Body of pancreas (tissue), 4 donors: ENCODE measurements at regions not wholly inside any gene's neighbourhood (a gene's known extent, or its start where the extent isn't known, plus 50 kb on each side); places are given as distances from the start of the nearest gene placed in this dataset.

Experiments used
- ATAC-seq: fragments of 150-250 bp; one replicate; pipeline ENCODE4 v1.9.1; 2016
- DNase-seq, 4 donors: peaks; one replicate each; pipeline ENCODE4 v3.0.0-alpha.2; 2019
- H3K27ac ChIP-seq, 4 donors: fragments of 200-600 bp; sonication (generic); 1 replicate in 3 of 4; 2 replicates in 1 of 4; pipeline versions ENCODE4 v1.5.1 to v1.6.1; 2016 to 2019; ENCODE audit warnings: mild to moderate bottlenecking in 1 of 4, mixed read lengths in 1 of 4, moderate library complexity in 1 of 4
- H3K27me3 ChIP-seq, 2 donors: fragments of 200-600 bp; sonication (generic); one replicate each; pipeline ENCODE4 v1.6.0; 2016; ENCODE audit warnings: mild to moderate bottlenecking in 1 of 2
- H3K36me3 ChIP-seq, 2 donors: fragments of 200-600 bp; sonication (generic); replicated peaks in 1 of 2; 2 replicates each; pipeline ENCODE4 v1.5.1; 2016; ENCODE audit warnings: low read depth in 2 of 2; ENCODE audit not compliant: insufficient read depth in 1 of 2
- H3K4me1 ChIP-seq: fragments of 200-600 bp; sonication (generic); one replicate; pipeline ENCODE4 v1.6.0; 2016
- H3K4me3 ChIP-seq, 2 donors: fragments of 200-600 bp; sonication (generic); 1 replicate in 1 of 2; 2 replicates in 1 of 2; pipeline ENCODE4 v1.5.1; 2016 to 2019
- H3K9me3 ChIP-seq, 3 donors: fragments of 200-600 bp; sonication (generic); 1 replicate in 2 of 3; 2 replicates in 1 of 3; pipeline ENCODE4 v1.5.1; 2016
- CTCF ChIP-seq, 7 experiments: fragments of 450-650 bp in 4 of 7; fragments of 200-600 bp in 3 of 7; sonication (generic) in 3 of 7; IDR thresholded peaks; one replicate each; pipeline ENCODE4 v1.5.1; 2016 to 2019; ENCODE audit warnings: antibody characterized with exemption in 7 of 7
- POLR2A ChIP-seq, 3 donors: fragments of 450-650 bp; IDR thresholded peaks; one replicate each; pipeline ENCODE4 v1.6.1; 2016; ENCODE audit warnings: antibody characterized with exemption in 3 of 3, mild to moderate bottlenecking in 2 of 3
- WGBS, 2 donors: methylation state at CpG; one replicate each; pipeline ENCODE4 v1.1.5; 2017; 5-methylcytosine and 5-hydroxymethylcytosine counted together
- intact Hi-C: fragments of 100-400 bp; cut with DNase I; formaldehyde crosslinking; loops from one replicate; pipeline ENCODE4 v1.15.1; 2023

- Histone ChIP-seq H3K4me1 (peaks cover 9% of the 10 kb centered on the region), H3K27ac (no peak overlapping the region), H3K27me3 (no peaks in the 10 kb centered on the region), H3K9me3 (no peaks in the 10 kb centered on the region), H3K36me3 (no peaks in the 10 kb centered on the region), H3K4me3 (peak overlapping the region in 1 of 2 donors; percentile 16)
- DNase-seq: no peak
- intact Hi-C loops: no loop called here
- peak; percentile 30 for ATAC-seq
- TF ChIP-seq POLR2A (IDR thresholded peaks at IDR 0.05): no peak
- no peak for TF ChIP-seq CTCF (IDR thresholded peaks at IDR 0.05)
- 15% methylated on average over 17 of the region's 18 CpGs; no CpG with 5 or more reads in 1 of the 2 donors for WGBS, 2 donors
These were observed 489.1 kb upstream of the SMIM21 start for GRCh38 chr18:75916624-75916982.

- H3K27me3 ChIP-seq: no peaks in the 10 kb centered on the region
- H3K36me3 ChIP-seq: no peaks in the 10 kb centered on the region
- TF ChIP-seq POLR2A (IDR thresholded peaks at IDR 0.05): no peak
- TF ChIP-seq CTCF (IDR thresholded peaks at IDR 0.05): no peak
- intact Hi-C loops: no loop called here
- 3 to 6% methylated on average over 14 to 66 of the region's 77 CpGs for WGBS, 2 donors
- peak overlapping the region in 1 of 2 donors; percentile 16 for H3K4me3 ChIP-seq
- H3K9me3 ChIP-seq: no peaks in the 10 kb centered on the region
- H3K4me1 ChIP-seq: peaks cover 9% of the 10 kb centered on the region
- no peak overlapping the region for H3K27ac ChIP-seq
- peak; percentile 55 for ATAC-seq
- DNase-seq: peak; percentile 26 to 49 (median 40)
These were observed 488.6 kb upstream of the SMIM21 start for GRCh38 chr18:75915941-75916623.

GRCh38 chr18:75912829-75913228 lies 485.3 kb upstream of the SMIM21 start:
- ATAC-seq (no peak), DNase-seq (no peak)
- H3K27me3 ChIP-seq: no peaks in the 10 kb centered on the region
- peaks cover 9% of the 10 kb centered on the region for H3K4me1 ChIP-seq
- 35 to 70% methylated on average over 1 to 2 of the region's 2 CpGs for WGBS, 2 donors
- no peaks in the 10 kb centered on the region for H3K36me3 ChIP-seq
- no peaks in the 10 kb centered on the region for H3K9me3 ChIP-seq
- no peak overlapping the region for H3K27ac ChIP-seq
- H3K4me3 ChIP-seq: no peak overlapping the region
- intact Hi-C loops: no loop called here
- no peak for TF ChIP-seq CTCF (IDR thresholded peaks at IDR 0.05)
- TF ChIP-seq POLR2A (IDR thresholded peaks at IDR 0.05): no peak

- TF ChIP-seq CTCF (IDR thresholded peaks at IDR 0.05) (no peak), POLR2A (IDR thresholded peaks at IDR 0.05) (no peak)
These were observed 476.9 kb upstream of the SMIM21 start for GRCh38 chr18:75904416-75904815.

GRCh38 chr18:75898651-75899050 lies 471.1 kb upstream of the SMIM21 start:
- no peak overlapping the region for H3K27ac ChIP-seq
- intact Hi-C loops: no loop called here
- TF ChIP-seq CTCF (IDR thresholded peaks at IDR 0.05): no peak
- TF ChIP-seq POLR2A (IDR thresholded peaks at IDR 0.05): no peak
- H3K4me3 ChIP-seq: no peak overlapping the region
- WGBS, 2 donors: 47 to 52% methylated on average over 4 of the region's 4 CpGs
- no peaks in the 10 kb centered on the region for H3K36me3 ChIP-seq
- ATAC-seq (no peak), DNase-seq (no peak)
- H3K27me3 ChIP-seq: no peaks in the 10 kb centered on the region
- H3K4me1 ChIP-seq: no peaks in the 10 kb centered on the region
- H3K9me3 ChIP-seq: no peaks in the 10 kb centered on the region

More at GRCh38 chr18:75904416-75904815, 476.9 kb upstream of the SMIM21 start:
- Histone ChIP-seq H3K27me3 (no peaks in the 10 kb centered on the region), H3K36me3 (no peaks in the 10 kb centered on the region), H3K4me1 (no peaks in the 10 kb centered on the region), H3K27ac (no peak overlapping the region), H3K4me3 (no peak overlapping the region), H3K9me3 (no peaks in the 10 kb centered on the region)
- DNase-seq: no peak
- intact Hi-C loops: no loop called here
- ATAC-seq: no peak
- WGBS, 2 donors: 82 to 87% methylated on average over 9 to 15 of the region's 15 CpGs
